IMR-90 (cell line): ENCODE measurements at regions not wholly inside any gene's neighbourhood (a gene's known extent, or its start where the extent isn't known, plus 50 kb on each side); places are given as distances from the start of the nearest gene placed in this dataset.

Experiments used
- ATAC-seq: fragments of 200-7000 bp; cut with Tn5 transposase; 2 replicates; pipeline ENCODE4 v1.9.1; 2020; ENCODE audit warnings: low read depth, mild to moderate bottlenecking, moderate library complexity
- BruUV-seq: library from RNA; stranded (reverse); fragments of 400-500 nt; replicated peaks from 2 replicates; lab custom pipeline; 2021; lab: Mats Ljungman, UMichigan
- CTCF ChIA-PET: fragments of 300-600 bp; formaldehyde crosslinking; extraction: SDS; loops from one replicate; lab custom pipeline; 2021; ENCODE audit warnings: antibody characterized with exemption; lab: Yijun Ruan, JAX
- POLR2A ChIA-PET: fragments of 300-600 bp; sonication (Branson Sonifier 250); formaldehyde crosslinking; loops from one replicate; lab custom pipeline; 2022; ENCODE audit warnings: antibody characterized with exemption; ENCODE audit not compliant: unreplicated experiment; lab: Charles Lee
- DNase-seq: peaks from one replicate; pipeline ENCODE4 v3.0.0; 2013
- H2AFZ ChIP-seq: replicated peaks from 2 replicates; pipeline ENCODE3; 2013; ENCODE audit warnings: low read length, mild to moderate bottlenecking; ENCODE audit not compliant: poor library complexity
- H2AK5ac ChIP-seq: 2 replicates; pipeline ENCODE4 v1.6.1; 2013; ENCODE audit warnings: low read depth, low read length, inconsistent platforms
- H2AK9ac ChIP-seq: replicated peaks from 2 replicates; pipeline ENCODE3; 2013; ENCODE audit warnings: mild to moderate bottlenecking, low read depth, low read length, moderate library complexity; ENCODE audit not compliant: poor library complexity
- H2BK120ac ChIP-seq: 2 replicates; pipeline ENCODE4 v1.6.1; 2013; ENCODE audit warnings: low read depth, low read length, inconsistent platforms
- H2BK15ac ChIP-seq: 3 replicates; pipeline ENCODE4 v1.6.1; 2013; ENCODE audit warnings: low read depth, low read length, inconsistent platforms
- H2BK20ac ChIP-seq: 2 replicates; pipeline ENCODE4 v1.6.1; 2013; ENCODE audit warnings: low read depth, mild to moderate bottlenecking, inconsistent platforms, low read length, moderate library complexity
- H2BK5ac ChIP-seq: 2 replicates; pipeline ENCODE4 v1.6.1; 2013; ENCODE audit warnings: mild to moderate bottlenecking, low read depth, low read length, inconsistent platforms; ENCODE audit not compliant: poor library complexity, severe bottlenecking
- H3K14ac ChIP-seq: replicated peaks from 2 replicates; pipeline ENCODE4 v1.6.1; 2013; ENCODE audit warnings: low read depth, low read length, inconsistent platforms
- H3K18ac ChIP-seq: 2 replicates; pipeline ENCODE4 v1.6.1; 2013; ENCODE audit warnings: low read depth, low read length, control low read depth
- H3K23ac ChIP-seq: 2 replicates; pipeline ENCODE4 v1.6.1; 2013; ENCODE audit warnings: low read depth, low read length, inconsistent platforms
- H3K27ac ChIP-seq: 2 replicates; pipeline ENCODE4 v1.5.1; 2013; ENCODE audit warnings: mild to moderate bottlenecking, control low read depth, low read length; ENCODE audit not compliant: insufficient read depth
- H3K27me3 ChIP-seq: 2 replicates; pipeline ENCODE4 v1.6.1; 2013; ENCODE audit warnings: low read length; ENCODE audit not compliant: control insufficient read depth, insufficient read depth
- H3K36me3 ChIP-seq: 2 replicates; pipeline ENCODE4 v1.6.1; 2013; ENCODE audit warnings: low read length, mixed read lengths; ENCODE audit not compliant: control insufficient read depth, insufficient read depth
- H3K4ac ChIP-seq: 2 replicates; pipeline ENCODE4 v1.6.1; 2013; ENCODE audit warnings: low read depth, low read length, inconsistent platforms
- H3K4me1 ChIP-seq: 2 replicates; pipeline ENCODE4 v1.6.1; 2013; ENCODE audit warnings: low read length, mixed read lengths; ENCODE audit not compliant: control insufficient read depth, insufficient read depth
- H3K4me2 ChIP-seq: 2 replicates; pipeline ENCODE4 v1.6.1; 2013; ENCODE audit warnings: low read depth, mild to moderate bottlenecking, control low read depth, low read length, moderate library complexity
- H3K4me3 ChIP-seq: 2 replicates; pipeline ENCODE4 v1.5.1; 2013; ENCODE audit warnings: low read depth, mild to moderate bottlenecking, control low read depth, low read length, moderate library complexity; ENCODE audit not compliant: insufficient read depth
- H3K56ac ChIP-seq: 2 replicates; pipeline ENCODE4 v1.6.1; 2013; ENCODE audit warnings: low read length, inconsistent platforms; ENCODE audit not compliant: insufficient read depth; ENCODE audit errors: extremely low read depth
- H3K79me1 ChIP-seq, 2 experiments: 2 replicates each; pipeline ENCODE4 v1.6.1; 2013; ENCODE audit warnings: low read length in 2 of 2, inconsistent platforms in 1 of 2, low read depth in 1 of 2
- H3K9ac ChIP-seq: 2 replicates; pipeline ENCODE4 v1.6.1; 2013; ENCODE audit warnings: low read depth, low read length, control low read depth
- H3K9me1 ChIP-seq: 2 replicates; pipeline ENCODE4 v1.6.1; 2013; ENCODE audit warnings: low read length, inconsistent platforms; ENCODE audit not compliant: insufficient read depth
- H3K9me3 ChIP-seq: 2 replicates; pipeline ENCODE4 v1.6.1; 2013; ENCODE audit warnings: low read length; ENCODE audit not compliant: control insufficient read depth, insufficient read depth
- H4K20me1 ChIP-seq: 2 replicates; pipeline ENCODE4 v1.6.1; 2013; ENCODE audit warnings: low read length, inconsistent platforms; ENCODE audit not compliant: insufficient read depth
- H4K5ac ChIP-seq: 2 replicates; pipeline ENCODE4 v1.6.1; 2013; ENCODE audit warnings: mild to moderate bottlenecking, low read depth, low read length, control low read depth
- H4K8ac ChIP-seq, 2 experiments: 2 replicates each; pipeline ENCODE4 v1.6.1; 2013; ENCODE audit warnings: low read depth in 2 of 2, low read length in 2 of 2, control low read depth in 1 of 2, inconsistent platforms in 1 of 2
- H4K91ac ChIP-seq: 2 replicates; pipeline ENCODE4 v1.6.1; 2013; ENCODE audit warnings: low read depth, low read length, inconsistent platforms; ENCODE audit not compliant: insufficient read depth
- BHLHE40 ChIP-seq: fragments of 150-350 bp; IDR thresholded peaks from 2 replicates; pipeline ENCODE4 v1.6.1; 2016; ENCODE audit warnings: mild to moderate bottlenecking, low read depth, low read length
- CHD1 ChIP-seq: IDR thresholded peaks from 2 replicates; pipeline ENCODE4 v1.6.1; 2012; ENCODE audit warnings: low read depth, low read length, improper control_type of control experiment
- ELK1 ChIP-seq: fragments of 150-350 bp; IDR thresholded peaks from 2 replicates; pipeline ENCODE4 v1.6.1; 2016; ENCODE audit warnings: low read depth, mild to moderate bottlenecking, low read length, moderate library complexity, borderline replicate concordance
- MAFK ChIP-seq: IDR thresholded peaks from 2 replicates; pipeline ENCODE4 v1.6.1; 2012; ENCODE audit warnings: low read depth, low read length, improper control_type of control experiment
- NFE2L2 ChIP-seq: fragments of 150-350 bp; IDR thresholded peaks from 2 replicates; pipeline ENCODE4 v1.6.1; 2016; ENCODE audit warnings: low read depth, mild to moderate bottlenecking, low read length
- POLR2A ChIP-seq: IDR thresholded peaks from 2 replicates; pipeline ENCODE4 v1.6.1; 2012; ENCODE audit warnings: mild to moderate bottlenecking, low read depth, low read length
- RAD21 ChIP-seq: IDR thresholded peaks from 2 replicates; pipeline ENCODE4 v1.6.1; 2012; ENCODE audit warnings: low read length, improper control_type of control experiment
- WGBS, 2 experiments: methylation state at CpG; one replicate each; pipeline versions ENCODE4 v1.1.5 to v1.1.7; 2013; ENCODE audit warnings: missing lambda C conversion rate in 2 of 2; ENCODE audit not compliant: insufficient read length in 1 of 2; ENCODE audit errors: extremely low coverage in 2 of 2; 5-methylcytosine and 5-hydroxymethylcytosine counted together
- dilution Hi-C: fragments of 300-500 bp; cut with HindIII; formaldehyde crosslinking; loops from one replicate; pipeline ENCODE4 v1.14.3; 2018; ENCODE audit warnings: low sequenced_read_pairs; ENCODE audit not compliant: unreplicated experiment
- in situ Hi-C: fragments of 300-500 bp; cut with MboI; formaldehyde crosslinking; loops from 3 replicates; pipeline ENCODE4 v1.14.3; 2019; ENCODE audit warnings: low sequenced_read_pairs, inconsistent platforms, mixed read lengths
- intact Hi-C: fragments of 100-400 bp; cut with micrococcal nuclease; formaldehyde crosslinking; loops from 2 replicates; pipeline ENCODE4 v1.10.0; 2022

- Histone ChIP-seq H3K79me1 (no peaks in the 10 kb centered on the region), H2BK5ac (no peak overlapping the region), H3K9me1 (no peaks in the 10 kb centered on the region), H2AFZ (no peak overlapping the region), H3K23ac (no peak overlapping the region), H3K14ac (no peak overlapping the region), H3K27me3 (0 out of 2 replicates have a peak, but pooled peaks cover 2% of the 10 kb centered on the region), H2BK20ac (no peak overlapping the region), H4K5ac (no peak overlapping the region), H3K56ac (no peak overlapping the region), H3K4me3 (no peak overlapping the region), H4K8ac (no peak overlapping the region), H3K4me1 (no peaks in the 10 kb centered on the region), H2BK120ac (no peak overlapping the region), H4K20me1 (no peaks in the 10 kb centered on the region), H2AK9ac (no peak overlapping the region), H3K9me3 (no peaks in the 10 kb centered on the region), H3K27ac (no peak overlapping the region), H3K18ac (no peak overlapping the region), H3K4me2 (no peak overlapping the region), H3K4ac (no peak overlapping the region), H3K36me3 (no peaks in the 10 kb centered on the region), H3K9ac (no peak overlapping the region), H2BK15ac (no peak overlapping the region), H4K91ac (no peak overlapping the region), H2AK5ac (no peak overlapping the region)
- CTCF ChIA-PET = no interaction called here
- in situ Hi-C loops (no loop called here), intact Hi-C loops (no loop called here), dilution Hi-C loops (no loop called here)
- POLR2A ChIA-PET = no interaction called here
- no TSS peak for BruUV-seq
- DNase-seq (no peak), ATAC-seq (no peak)
- no CpG with 5 or more reads among the region's 4 CpGs for WGBS, 2 experiments
- TF ChIP-seq CHD1 (no peak), RAD21 (no peak), MAFK (no peak), NFE2L2 (no peak), POLR2A (no peak), BHLHE40 (no peak), ELK1 (no peak)
These were observed 659.2 kb downstream of the MTRR start for GRCh38 chr5:8528106-8528505.
